ENCODE measurements at regions not wholly inside any gene's neighbourhood (a gene's known extent, or its start where the extent isn't known, plus 50 kb on each side); places are given as distances from the start of the nearest gene placed in this dataset.

GRCh38 chr7:67343572-67343971 is 346.9 kb downstream of the TYW1 start:
- TF ChIP-seq POLR2AphosphoS5 (IDR thresholded peaks at IDR 0.05; ENCODE audit: low read depth, low read length) (no peak), SIN3A (IDR thresholded peaks at IDR 0.05; ENCODE audit: borderline replicate concordance, insufficient read depth, low read length) (no peak), REST (IDR thresholded peaks at IDR 0.05; ENCODE audit: insufficient read depth in 1 of 2, low read depth in 2 of 2, low read length in 2 of 2) (no peak), FOXP2 (optimal IDR thresholded peaks at IDR 0.05; ENCODE audit: borderline replicate concordance, extremely low read depth, extremely low read length, insufficient read depth) (no peak), TAF1 (IDR thresholded peaks at IDR 0.05; ENCODE audit: borderline replicate concordance, insufficient read depth, low read length) (no peak)

- TF ChIP-seq FOXP2 (optimal IDR thresholded peaks at IDR 0.05; ENCODE audit: borderline replicate concordance, extremely low read depth, extremely low read length, insufficient read depth) (no peak), REST (IDR thresholded peaks at IDR 0.05; ENCODE audit: insufficient read depth in 1 of 2, low read depth in 2 of 2, low read length in 2 of 2) (no peak), TAF1 (IDR thresholded peaks at IDR 0.05; ENCODE audit: borderline replicate concordance, insufficient read depth, low read length) (no peak), POLR2AphosphoS5 (IDR thresholded peaks at IDR 0.05; ENCODE audit: low read depth, low read length) (no peak), SIN3A (IDR thresholded peaks at IDR 0.05; ENCODE audit: borderline replicate concordance, insufficient read depth, low read length) (no peak)
These were observed 348.0 kb downstream of the TYW1 start for GRCh38 chr7:67344481-67345193.

- TF ChIP-seq FOXP2 (optimal IDR thresholded peaks at IDR 0.05; ENCODE audit: borderline replicate concordance, extremely low read depth, extremely low read length, insufficient read depth), result no peak
- TF ChIP-seq REST (IDR thresholded peaks at IDR 0.05; ENCODE audit: insufficient read depth in 1 of 2, low read depth in 2 of 2, low read length in 2 of 2), result no peak
- TF ChIP-seq POLR2AphosphoS5 (IDR thresholded peaks at IDR 0.05; ENCODE audit: low read depth, low read length), result no peak
These were observed 349.5 kb downstream of the TYW1 start for GRCh38 chr7:67346126-67346525.

- TF ChIP-seq SIN3A (IDR thresholded peaks at IDR 0.05; ENCODE audit: borderline replicate concordance, insufficient read depth, low read length) (no peak), POLR2AphosphoS5 (IDR thresholded peaks at IDR 0.05; ENCODE audit: low read depth, low read length) (no peak), TAF1 (IDR thresholded peaks at IDR 0.05; ENCODE audit: borderline replicate concordance, insufficient read depth, low read length) (no peak), FOXP2 (optimal IDR thresholded peaks at IDR 0.05; ENCODE audit: borderline replicate concordance, extremely low read depth, extremely low read length, insufficient read depth) (no peak), REST (IDR thresholded peaks at IDR 0.05; ENCODE audit: insufficient read depth in 1 of 2, low read depth in 2 of 2, low read length in 2 of 2) (no peak)
These were observed 350.2 kb downstream of the TYW1 start for GRCh38 chr7:67346876-67347275.

- no peak for TF ChIP-seq FOXP2 (optimal IDR thresholded peaks at IDR 0.05; ENCODE audit: borderline replicate concordance, extremely low read depth, extremely low read length, insufficient read depth)
- no peak for TF ChIP-seq SIN3A (IDR thresholded peaks at IDR 0.05; ENCODE audit: borderline replicate concordance, insufficient read depth, low read length)
- no peak for TF ChIP-seq TAF1 (IDR thresholded peaks at IDR 0.05; ENCODE audit: borderline replicate concordance, insufficient read depth, low read length)
- TF ChIP-seq REST (IDR thresholded peaks at IDR 0.05; ENCODE audit: insufficient read depth in 1 of 2, low read depth in 2 of 2, low read length in 2 of 2), result no peak
These were observed 351.5 kb downstream of the TYW1 start for GRCh38 chr7:67348171-67348570.

All from PFSK-1 (cell line).